ENCODE measurements at regions not wholly inside any gene's neighbourhood (a gene's known extent, or its start where the extent isn't known, plus 50 kb on each side); places are given as distances from the start of the nearest gene placed in this dataset.

DNA sequence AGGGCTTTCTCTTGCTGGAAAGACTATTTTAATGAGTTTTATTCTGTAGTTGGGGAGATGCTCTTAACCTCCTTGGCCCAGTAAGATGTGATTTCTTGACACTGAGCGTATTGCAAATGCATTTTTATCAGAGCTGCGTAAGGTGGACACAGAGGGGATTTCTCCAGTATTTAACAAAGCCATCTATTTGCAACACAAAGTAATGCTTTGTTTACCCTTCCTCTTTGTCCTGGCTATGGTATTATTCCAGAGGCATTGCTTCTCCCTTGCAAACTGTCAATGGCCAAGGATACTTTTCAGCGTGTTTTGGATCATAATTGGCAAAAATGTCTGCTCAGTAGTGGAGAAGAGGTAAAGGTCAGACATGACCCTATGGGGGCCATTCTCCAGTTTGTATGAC, 90.8 kb upstream of the PIK3C3 start:
- TF ChIP-seq, protein P1, sequence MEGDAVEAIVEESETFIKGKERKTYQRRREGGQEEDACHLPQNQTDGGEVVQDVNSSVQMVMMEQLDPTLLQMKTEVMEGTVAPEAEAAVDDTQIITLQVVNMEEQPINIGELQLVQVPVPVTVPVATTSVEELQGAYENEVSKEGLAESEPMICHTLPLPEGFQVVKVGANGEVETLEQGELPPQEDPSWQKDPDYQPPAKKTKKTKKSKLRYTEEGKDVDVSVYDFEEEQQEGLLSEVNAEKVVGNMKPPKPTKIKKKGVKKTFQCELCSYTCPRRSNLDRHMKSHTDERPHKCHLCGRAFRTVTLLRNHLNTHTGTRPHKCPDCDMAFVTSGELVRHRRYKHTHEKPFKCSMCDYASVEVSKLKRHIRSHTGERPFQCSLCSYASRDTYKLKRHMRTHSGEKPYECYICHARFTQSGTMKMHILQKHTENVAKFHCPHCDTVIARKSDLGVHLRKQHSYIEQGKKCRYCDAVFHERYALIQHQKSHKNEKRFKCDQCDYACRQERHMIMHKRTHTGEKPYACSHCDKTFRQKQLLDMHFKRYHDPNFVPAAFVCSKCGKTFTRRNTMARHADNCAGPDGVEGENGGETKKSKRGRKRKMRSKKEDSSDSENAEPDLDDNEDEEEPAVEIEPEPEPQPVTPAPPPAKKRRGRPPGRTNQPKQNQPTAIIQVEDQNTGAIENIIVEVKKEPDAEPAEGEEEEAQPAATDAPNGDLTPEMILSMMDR (IDR thresholded peaks at IDR 0.05; ENCODE audit: low read depth, low read length) = no peak
- H3K4me3 ChIP-seq (replicated peaks in 1 of 2; ENCODE audit: low read depth in 2 of 2, low read length in 2 of 2) = no peak overlapping the region
- no peak for DNase-seq (ENCODE audit: low read depth in 2 of 2)

DNA sequence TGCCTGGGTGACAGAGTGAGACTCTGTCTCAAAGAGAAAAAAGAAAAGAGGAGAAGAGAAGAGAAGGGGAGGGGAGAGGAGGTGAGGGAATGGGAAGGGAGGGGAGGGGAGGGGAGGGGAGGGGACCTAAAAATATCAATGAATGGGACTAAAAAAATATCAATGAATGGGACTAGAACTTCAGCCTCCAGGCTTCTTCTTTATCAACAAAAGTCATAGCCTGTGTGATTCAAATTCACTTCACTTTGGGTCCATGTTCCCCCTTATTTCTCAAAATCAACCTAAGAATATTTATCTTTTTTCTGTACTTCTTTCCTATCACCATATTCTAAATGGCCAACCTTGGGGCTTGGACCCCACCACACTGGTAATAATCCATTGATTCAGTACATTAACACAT, 92.1 kb upstream of the PIK3C3 start:
- TF ChIP-seq, protein P1 (IDR thresholded peaks at IDR 0.05; ENCODE audit: low read depth, low read length) = no peak
- no peak overlapping the region for H3K4me3 ChIP-seq (replicated peaks in 1 of 2; ENCODE audit: low read depth in 2 of 2, low read length in 2 of 2)
- DNase-seq (ENCODE audit: low read depth in 2 of 2) = no peak

DNA sequence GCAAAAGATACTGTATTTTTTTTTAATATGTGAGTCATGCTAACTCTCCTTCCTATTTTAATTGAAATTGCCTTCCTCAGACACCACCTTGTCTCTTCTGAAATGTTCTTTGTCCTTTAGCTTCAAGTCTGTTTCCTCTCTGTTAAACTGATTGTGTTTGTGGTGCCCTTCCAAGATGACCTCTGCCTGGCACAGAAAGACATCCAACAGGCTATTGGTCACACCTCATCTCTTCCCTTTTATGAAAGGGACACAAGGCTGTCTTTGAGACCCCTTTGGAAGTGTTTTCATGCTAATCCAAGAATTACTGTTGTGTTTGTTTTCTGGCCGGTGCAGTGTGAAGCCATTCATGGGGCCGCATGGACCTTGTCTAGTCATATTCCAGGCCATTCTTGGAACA, 94.0 kb upstream of the PIK3C3 start:
- no peak for DNase-seq (ENCODE audit: low read depth in 2 of 2)
- H3K4me3 ChIP-seq (replicated peaks in 1 of 2; ENCODE audit: low read depth in 2 of 2, low read length in 2 of 2) = no peak overlapping the region
- TF ChIP-seq, protein P1 (IDR thresholded peaks at IDR 0.05; ENCODE audit: low read depth, low read length) = no peak

DNA sequence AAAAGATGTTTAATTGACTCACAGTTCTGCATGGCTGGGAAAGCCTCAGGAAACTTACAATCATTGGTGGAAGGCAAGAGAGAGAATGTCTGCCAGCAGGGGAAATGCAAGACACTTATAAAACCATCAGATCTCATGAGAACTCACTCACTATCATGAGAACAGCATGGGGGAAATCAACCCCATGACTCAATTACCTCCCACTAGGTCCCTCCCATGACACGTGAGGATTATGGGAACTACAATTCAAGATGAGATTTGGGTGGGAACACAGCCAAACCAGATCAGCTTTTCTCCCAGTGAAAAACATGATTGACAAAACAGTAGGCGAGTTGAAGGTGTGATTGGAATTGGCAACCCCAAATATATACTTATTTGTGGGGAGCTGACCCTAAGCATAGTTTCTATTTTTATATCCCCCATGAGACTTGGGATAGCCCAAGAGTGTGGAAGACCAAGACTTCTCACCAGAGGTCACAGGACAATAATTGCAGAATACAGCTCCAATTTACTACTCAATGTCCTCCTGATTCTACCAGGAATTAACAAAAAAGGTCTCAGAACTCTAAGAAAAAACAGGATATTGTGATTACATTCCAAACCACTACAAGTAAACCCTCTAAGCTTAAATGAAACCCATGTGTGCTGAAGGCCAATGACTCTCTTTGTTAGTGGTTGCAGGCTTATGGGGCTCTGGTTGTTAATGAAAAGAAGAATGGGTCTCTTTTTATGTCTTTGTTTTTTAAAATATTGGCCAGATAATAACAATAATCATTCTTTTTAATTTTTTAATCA, 96.1 kb upstream of the PIK3C3 start:
- TF ChIP-seq, protein P1 (IDR thresholded peaks at IDR 0.05; ENCODE audit: low read depth, low read length) = no peak
- H3K4me3 ChIP-seq (replicated peaks in 1 of 2; ENCODE audit: low read depth in 2 of 2, low read length in 2 of 2) = no peak overlapping the region
- peak in 1 of 2 donors; percentile 12 for DNase-seq (ENCODE audit: low read depth in 2 of 2)

DNA sequence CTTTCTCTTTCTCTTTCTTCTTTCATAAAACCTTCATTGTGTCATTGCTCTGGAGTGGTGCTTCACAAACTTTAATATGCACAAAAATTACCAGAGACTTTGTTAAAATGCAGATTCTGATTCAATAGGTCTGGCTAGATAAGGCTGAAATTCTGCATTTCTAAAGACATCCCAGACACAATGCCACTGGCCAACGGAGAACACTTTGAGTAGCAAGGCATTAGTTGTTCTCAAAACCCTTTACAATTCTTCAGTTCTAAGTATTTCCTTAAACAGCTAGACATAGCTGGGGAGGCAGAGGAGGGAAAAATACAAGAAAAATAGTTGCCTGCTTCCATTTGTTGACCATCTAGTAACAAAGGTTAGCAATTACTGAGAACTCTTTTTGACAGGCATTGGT, 101.8 kb upstream of the PIK3C3 start:
- TF ChIP-seq, protein P1 (IDR thresholded peaks at IDR 0.05; ENCODE audit: low read depth, low read length) = no peak
- no peak overlapping the region for H3K4me3 ChIP-seq (replicated peaks in 1 of 2; ENCODE audit: low read depth in 2 of 2, low read length in 2 of 2)
- DNase-seq (ENCODE audit: low read depth in 2 of 2) = no peak

DNA sequence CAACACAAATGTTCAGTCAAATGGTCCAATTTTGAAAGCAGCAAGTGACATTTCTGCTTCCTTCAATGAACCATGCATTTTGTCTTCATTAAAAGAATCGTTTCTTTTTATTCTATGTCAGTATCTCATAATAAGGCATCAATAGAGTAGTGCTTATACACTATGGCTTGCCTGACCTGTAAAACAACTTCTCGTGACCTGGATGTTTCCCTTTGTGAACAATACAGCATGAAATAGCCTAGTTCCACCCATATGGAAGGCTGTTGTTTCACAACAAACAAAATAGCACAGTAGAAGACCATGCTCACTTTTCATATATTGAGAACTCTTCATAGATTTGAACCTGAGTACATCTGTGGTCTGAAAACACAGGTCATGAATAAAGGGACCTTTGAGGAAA, 104.3 kb upstream of the PIK3C3 start:
- TF ChIP-seq, protein P1 (IDR thresholded peaks at IDR 0.05; ENCODE audit: low read depth, low read length) = no peak
- no peak overlapping the region for H3K4me3 ChIP-seq (replicated peaks in 1 of 2; ENCODE audit: low read depth in 2 of 2, low read length in 2 of 2)
- no peak for DNase-seq (ENCODE audit: low read depth in 2 of 2)

DNA sequence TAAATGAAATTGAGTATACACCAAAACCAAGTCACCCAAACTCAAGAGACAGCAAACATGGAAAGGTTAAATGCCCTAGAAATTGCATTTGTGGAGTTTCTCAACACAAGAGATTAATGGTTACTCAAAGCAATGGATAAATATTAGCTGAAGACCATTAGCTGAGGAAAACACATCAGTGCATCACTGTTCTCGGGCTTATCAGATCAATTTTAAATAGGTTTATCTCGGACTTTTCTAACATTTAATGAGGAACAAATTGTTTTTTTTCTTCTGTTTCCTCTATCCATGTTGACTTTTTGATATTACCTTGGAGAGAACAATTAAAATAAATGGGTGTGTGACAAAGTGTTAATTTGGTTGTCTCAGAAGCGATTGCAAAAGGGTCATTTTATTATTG, 105.4 kb upstream of the PIK3C3 start:
- DNase-seq (ENCODE audit: low read depth in 2 of 2) = no peak
- TF ChIP-seq, protein P1 (IDR thresholded peaks at IDR 0.05; ENCODE audit: low read depth, low read length) = no peak
- H3K4me3 ChIP-seq (replicated peaks in 1 of 2; ENCODE audit: low read depth in 2 of 2, low read length in 2 of 2) = no peak overlapping the region
